C4-2B (cell line): ENCODE measurements at regions not wholly inside any gene's neighbourhood (a gene's known extent, or its start where the extent isn't known, plus 50 kb on each side); places are given as distances from the start of the nearest gene placed in this dataset.

Experiments
- ZFX ChIP-seq: fragments of 450-650 bp; IDR thresholded peaks from 2 replicates; pipeline ENCODE4 v1.6.1; 2017
- TF ChIP-seq, protein P1 (sequence below): fragments of 450-650 bp; conservative IDR thresholded peaks from 2 replicates; pipeline ENCODE4 v1.5.1; 2017; ENCODE audit warnings: mild to moderate bottlenecking

DNA sequence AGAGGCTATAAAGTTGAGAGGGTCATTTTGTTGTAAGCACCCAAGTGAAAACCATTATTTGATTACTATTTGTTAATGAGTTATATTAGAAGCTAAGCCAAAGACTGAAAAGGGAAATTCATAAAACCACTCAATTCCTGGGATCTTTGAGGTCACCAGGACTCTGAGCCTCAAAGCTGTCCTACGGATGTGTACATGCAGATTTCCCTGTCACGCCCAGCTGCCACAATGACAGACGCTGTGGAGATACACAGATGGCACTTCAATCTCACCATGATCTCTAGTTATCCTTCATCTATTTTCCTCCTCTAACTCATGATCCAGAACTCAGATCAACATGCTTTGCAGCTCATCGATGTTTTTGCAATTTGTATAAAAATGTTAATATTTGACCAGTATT, 403.5 kb upstream of the MIR17HG start:
- TF ChIP-seq, protein P1, sequence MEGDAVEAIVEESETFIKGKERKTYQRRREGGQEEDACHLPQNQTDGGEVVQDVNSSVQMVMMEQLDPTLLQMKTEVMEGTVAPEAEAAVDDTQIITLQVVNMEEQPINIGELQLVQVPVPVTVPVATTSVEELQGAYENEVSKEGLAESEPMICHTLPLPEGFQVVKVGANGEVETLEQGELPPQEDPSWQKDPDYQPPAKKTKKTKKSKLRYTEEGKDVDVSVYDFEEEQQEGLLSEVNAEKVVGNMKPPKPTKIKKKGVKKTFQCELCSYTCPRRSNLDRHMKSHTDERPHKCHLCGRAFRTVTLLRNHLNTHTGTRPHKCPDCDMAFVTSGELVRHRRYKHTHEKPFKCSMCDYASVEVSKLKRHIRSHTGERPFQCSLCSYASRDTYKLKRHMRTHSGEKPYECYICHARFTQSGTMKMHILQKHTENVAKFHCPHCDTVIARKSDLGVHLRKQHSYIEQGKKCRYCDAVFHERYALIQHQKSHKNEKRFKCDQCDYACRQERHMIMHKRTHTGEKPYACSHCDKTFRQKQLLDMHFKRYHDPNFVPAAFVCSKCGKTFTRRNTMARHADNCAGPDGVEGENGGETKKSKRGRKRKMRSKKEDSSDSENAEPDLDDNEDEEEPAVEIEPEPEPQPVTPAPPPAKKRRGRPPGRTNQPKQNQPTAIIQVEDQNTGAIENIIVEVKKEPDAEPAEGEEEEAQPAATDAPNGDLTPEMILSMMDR: no peak
- TF ChIP-seq ZFX: no peak
